ENCODE measurements at regions not wholly inside any gene's neighbourhood (a gene's known extent, or its start where the extent isn't known, plus 50 kb on each side); places are given as distances from the start of the nearest gene placed in this dataset.

DNA sequence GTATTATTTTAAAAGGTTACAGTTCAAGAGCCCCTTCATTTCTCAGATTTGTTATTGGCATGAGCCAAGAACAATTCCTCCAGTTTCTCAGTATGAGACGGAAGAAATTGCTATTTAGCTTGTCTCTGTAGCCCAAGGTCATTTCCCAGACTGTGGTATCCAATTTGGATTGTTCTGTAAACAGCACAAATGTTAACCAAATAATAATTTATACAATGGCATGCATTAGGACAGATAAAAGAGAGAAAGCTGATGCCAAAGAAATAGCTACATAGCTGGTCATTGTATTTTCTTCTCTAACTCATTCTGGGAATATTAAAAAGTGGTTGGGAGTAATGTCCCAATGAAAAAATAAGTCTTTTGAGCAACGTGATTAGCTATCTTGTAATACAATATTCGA, 134.6 kb upstream of the NPY2R start:
- 1 to 6% methylated on average over 3 of the region's 3 CpGs for WGBS, 2 donors
- no peak for FAIRE-seq

DNA sequence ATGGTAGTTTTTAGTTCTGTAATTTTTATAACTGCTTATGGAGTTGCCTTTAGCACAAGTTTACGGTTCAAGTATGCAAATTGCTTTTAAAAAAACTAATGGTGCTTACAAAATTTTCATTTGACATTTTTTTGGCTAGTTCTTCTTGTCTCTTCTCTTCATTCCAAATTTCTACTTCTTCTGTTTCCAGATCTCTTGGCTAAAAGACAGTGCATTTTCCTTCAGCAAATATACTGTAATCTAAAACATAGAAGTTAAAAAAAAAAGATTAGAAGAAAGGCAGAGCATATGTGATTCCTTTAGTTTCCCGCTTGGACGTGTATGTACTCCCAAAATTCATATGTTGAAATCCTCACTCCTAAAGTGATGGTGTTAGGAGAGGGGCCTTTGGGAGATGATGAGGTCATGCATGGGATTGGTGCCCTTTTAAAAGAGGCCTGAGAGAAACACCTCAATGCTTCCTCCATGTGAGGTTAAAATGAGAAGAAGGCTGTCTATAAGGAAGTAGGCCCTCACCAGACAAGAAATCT, 132.1 kb upstream of the NPY2R start:
- Histone ChIP-seq H3K27ac (no peak overlapping the region), H3K4me3 (no peak overlapping the region), H3K4me1 (peaks cover 0 to 12% (median 0%) of the 10 kb centered on the region in 3 donors), H3K27me3 (peaks cover 0 to 4% (median 0%) of the 10 kb centered on the region in 4 donors), H3K9me3 (no peaks in the 10 kb centered on the region), H3K36me3 (no peaks in the 10 kb centered on the region)
- TF ChIP-seq, protein P1, sequence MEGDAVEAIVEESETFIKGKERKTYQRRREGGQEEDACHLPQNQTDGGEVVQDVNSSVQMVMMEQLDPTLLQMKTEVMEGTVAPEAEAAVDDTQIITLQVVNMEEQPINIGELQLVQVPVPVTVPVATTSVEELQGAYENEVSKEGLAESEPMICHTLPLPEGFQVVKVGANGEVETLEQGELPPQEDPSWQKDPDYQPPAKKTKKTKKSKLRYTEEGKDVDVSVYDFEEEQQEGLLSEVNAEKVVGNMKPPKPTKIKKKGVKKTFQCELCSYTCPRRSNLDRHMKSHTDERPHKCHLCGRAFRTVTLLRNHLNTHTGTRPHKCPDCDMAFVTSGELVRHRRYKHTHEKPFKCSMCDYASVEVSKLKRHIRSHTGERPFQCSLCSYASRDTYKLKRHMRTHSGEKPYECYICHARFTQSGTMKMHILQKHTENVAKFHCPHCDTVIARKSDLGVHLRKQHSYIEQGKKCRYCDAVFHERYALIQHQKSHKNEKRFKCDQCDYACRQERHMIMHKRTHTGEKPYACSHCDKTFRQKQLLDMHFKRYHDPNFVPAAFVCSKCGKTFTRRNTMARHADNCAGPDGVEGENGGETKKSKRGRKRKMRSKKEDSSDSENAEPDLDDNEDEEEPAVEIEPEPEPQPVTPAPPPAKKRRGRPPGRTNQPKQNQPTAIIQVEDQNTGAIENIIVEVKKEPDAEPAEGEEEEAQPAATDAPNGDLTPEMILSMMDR (IDR thresholded peaks at IDR 0.05) = no peak
- FAIRE-seq = no peak
- intact Hi-C loops (cut with DNase I) = no loop called here
- WGBS, 2 donors = 91% methylated on average over 3 of the region's 3 CpGs
- DNase-seq = no peak
- ATAC-seq = no peak

More for the DNA sequence above, 134.6 kb upstream of the NPY2R start:
- no peak overlapping the region for H3K4me3 ChIP-seq
- H3K9me3 ChIP-seq = no peaks in the 10 kb centered on the region
- peaks cover 0 to 12% (median 0%) of the 10 kb centered on the region in 3 donors for H3K4me1 ChIP-seq
- H3K36me3 ChIP-seq = no peaks in the 10 kb centered on the region
- DNase-seq = no peak
- TF ChIP-seq, protein P1 (IDR thresholded peaks at IDR 0.05) = no peak
- H3K27ac ChIP-seq = no peak overlapping the region
- peaks cover 0 to 4% (median 0%) of the 10 kb centered on the region in 4 donors for H3K27me3 ChIP-seq
- ATAC-seq = peak in 3 of 4 donors; percentile 24 to 83 (median 44)
- intact Hi-C loops (cut with DNase I) = no loop called here

DNA sequence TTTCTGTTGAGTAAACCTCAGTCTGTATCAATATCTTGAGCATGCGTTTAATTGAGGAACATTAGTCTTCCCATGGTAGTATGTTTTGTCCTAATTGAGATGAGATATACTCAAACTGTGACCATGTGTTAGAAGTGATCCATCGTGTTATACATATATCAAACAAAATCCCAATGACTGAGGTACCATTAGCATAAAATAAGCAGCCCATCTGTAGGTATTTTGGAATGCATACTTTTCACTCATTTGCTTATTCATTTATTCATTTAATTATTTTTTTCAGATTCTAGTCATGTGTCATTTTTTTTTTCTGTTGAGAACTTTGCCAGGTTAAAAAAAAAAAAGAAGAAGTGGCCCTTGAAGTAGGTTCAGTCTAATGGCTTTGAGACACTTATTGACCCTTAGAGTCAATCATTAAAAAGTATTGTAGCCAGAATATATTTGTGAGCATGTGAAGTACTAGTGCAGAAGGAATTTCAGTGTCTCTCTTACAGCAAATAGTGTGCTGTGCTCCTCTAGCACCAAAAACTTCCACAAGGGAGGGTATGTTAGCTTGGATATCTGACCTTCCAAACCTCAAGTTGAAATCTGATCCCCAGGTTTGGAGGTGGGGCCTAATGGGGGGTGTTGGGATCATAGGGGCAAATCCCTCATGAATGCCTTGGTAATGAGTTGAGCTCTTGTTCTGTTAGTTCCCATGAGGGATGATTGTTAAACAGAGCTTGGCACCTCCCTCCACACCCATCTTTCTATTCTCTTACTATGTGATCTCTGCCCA, 130.8 kb upstream of the NPY2R start:
- Histone ChIP-seq H3K9me3 (no peaks in the 10 kb centered on the region), H3K4me1 (peaks cover 0 to 12% (median 0%) of the 10 kb centered on the region in 3 donors), H3K27ac (no peak overlapping the region), H3K4me3 (no peak overlapping the region), H3K27me3 (peaks cover 0 to 4% (median 0%) of the 10 kb centered on the region in 4 donors), H3K36me3 (no peaks in the 10 kb centered on the region)
- FAIRE-seq = no peak
- intact Hi-C loops (cut with DNase I) = no loop called here
- DNase-seq = no peak
- no peak for ATAC-seq
- TF ChIP-seq, protein P1 (IDR thresholded peaks at IDR 0.05) = no peak
- WGBS, 2 donors = 92 to 96% methylated on average over 2 of the region's 2 CpGs

DNA sequence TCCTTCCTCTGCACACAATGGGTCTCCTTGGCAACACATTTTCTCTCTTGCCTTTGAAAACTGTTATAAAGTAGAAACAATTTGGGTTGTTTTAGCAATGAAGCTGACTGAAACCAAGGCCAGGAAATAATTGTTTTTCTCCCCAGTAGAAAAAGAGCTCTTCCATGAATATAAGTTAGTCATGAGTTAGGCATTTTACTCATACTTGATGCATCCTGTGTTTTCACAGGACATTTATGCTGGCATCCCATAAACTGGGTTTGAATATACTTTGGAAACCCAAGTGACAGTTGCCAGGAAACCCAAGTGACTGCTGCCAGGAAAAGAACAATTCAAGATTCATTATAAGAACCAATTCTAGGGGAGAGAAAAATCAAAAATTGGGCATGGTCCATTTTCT, 128.6 kb upstream of the NPY2R start:
- no peak overlapping the region for H3K4me3 ChIP-seq
- intact Hi-C loops (cut with DNase I) = no loop called here
- H3K4me1 ChIP-seq = no peaks in the 10 kb centered on the region
- FAIRE-seq (no peak), DNase-seq (no peak), ATAC-seq (no peak)
- H3K27ac ChIP-seq = no peak overlapping the region
- no peaks in the 10 kb centered on the region for H3K9me3 ChIP-seq
- peaks cover 0 to 4% (median 0%) of the 10 kb centered on the region in 4 donors for H3K27me3 ChIP-seq
- TF ChIP-seq, protein P1 (IDR thresholded peaks at IDR 0.05) = no peak
- H3K36me3 ChIP-seq = no peaks in the 10 kb centered on the region

DNA sequence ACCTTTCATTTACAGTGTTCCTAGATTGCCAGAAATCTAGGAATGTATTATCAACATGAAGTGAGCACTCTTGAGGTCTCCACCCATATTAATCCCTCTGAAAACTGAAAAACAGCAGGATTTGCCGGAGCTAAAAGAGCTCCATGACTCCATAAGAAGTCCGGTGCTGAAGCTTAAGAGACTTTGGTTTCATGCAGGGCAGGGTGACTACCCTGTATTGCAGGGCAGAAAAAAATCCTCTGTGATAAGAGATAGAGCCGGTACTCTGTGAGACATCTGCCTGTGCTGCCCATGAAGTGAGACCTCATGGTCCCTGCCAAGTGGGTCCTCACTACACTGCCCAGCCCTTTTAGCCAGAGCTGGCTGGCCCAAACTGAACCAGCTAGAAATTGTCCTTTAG, 127.2 kb upstream of the NPY2R start:
- no peak overlapping the region for H3K4me3 ChIP-seq

More for the DNA sequence above, 127.2 kb upstream of the NPY2R start:
- FAIRE-seq (no peak), ATAC-seq (no peak), DNase-seq (no peak)
- TF ChIP-seq, protein P1 (IDR thresholded peaks at IDR 0.05) = no peak
- WGBS, 2 donors = 83 to 91% methylated on average over 3 of the region's 3 CpGs
- H3K36me3 ChIP-seq = no peaks in the 10 kb centered on the region
- H3K27me3 ChIP-seq = no peaks in the 10 kb centered on the region
- H3K9me3 ChIP-seq = no peaks in the 10 kb centered on the region
- no peak overlapping the region for H3K27ac ChIP-seq
- intact Hi-C loops (cut with DNase I) = no loop called here
- H3K4me1 ChIP-seq = no peaks in the 10 kb centered on the region

All from pancreas (tissue), 10 donors.